HG03175 (cell line): ENCODE measurements at regions not wholly inside any gene's neighbourhood (a gene's known extent, or its start where the extent isn't known, plus 50 kb on each side); places are given as distances from the start of the nearest gene placed in this dataset.
"Not testable (repeated sequence)": the region's sequence is repeated elsewhere in the genome, so short reads cannot be mapped to it uniquely, and the experiment has no call there.

Experiments used
- ATAC-seq: cut with Tn5 transposase; IDR thresholded peaks from one replicate; pipeline ENCODE4 v1.9.1; 2021; ENCODE audit warnings: mild to moderate bottlenecking, moderate library complexity; ENCODE audit not compliant: unreplicated experiment

DNA sequence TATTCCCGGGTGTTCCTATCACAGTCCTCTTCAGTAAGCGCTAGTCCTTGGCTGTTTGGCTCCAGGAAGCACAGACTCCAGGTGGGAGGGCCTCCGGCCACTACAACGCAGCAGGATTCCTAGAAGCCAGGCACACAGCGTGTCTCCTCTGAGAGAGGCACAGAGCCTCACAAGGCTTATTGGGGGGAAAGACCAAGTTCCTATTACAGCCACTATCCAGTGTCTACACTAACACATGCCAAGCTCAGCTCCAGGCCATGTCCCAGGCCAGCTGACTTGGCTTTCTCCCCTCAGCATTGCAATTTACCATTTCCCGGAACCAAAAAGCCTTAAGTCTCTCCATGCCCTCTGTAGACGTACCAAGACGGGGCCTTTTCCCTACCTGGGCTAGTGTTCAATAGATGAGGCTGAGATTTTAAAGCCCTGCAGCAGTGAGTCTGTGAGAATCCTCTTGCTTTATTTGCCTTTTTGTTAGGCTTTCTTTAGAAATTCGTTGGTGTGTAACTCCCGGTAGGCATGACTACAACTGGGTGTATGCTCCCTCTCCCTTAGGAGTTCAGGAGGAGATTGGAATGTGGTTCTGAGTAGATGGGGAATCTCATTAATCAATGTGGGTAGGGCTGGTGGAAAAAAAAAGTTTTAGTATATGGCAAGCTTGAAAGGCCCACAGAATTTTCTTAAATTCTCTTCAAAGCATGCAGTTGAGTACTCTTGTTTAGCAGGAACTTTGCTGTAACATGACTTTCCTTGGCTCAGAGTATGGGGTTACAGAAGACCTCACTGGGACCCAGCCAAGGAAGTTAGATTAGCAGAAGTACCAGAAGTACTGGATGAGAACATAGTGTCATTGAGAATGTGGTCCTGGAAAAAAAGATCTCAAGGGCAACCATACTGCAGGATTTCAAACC is 84.3 kb upstream of the SLC1A3 start:
- no peak for ATAC-seq

DNA sequence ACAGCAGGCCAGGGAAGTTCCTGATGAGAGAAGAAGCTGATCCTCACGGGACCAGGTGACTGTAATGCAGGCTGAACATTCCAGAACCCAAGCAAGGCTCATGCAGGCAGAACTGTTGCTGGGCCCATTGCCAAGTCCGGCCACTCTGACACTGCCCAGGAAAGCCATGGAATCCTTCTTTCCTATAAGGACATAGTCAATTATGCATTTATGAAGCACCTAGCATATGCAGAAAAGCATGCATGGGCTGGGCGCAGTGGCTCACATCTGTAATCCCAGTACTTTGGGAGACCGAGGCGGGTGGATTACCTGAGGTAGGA is 83.7 kb upstream of the SLC1A3 start:
- ATAC-seq = no peak

DNA sequence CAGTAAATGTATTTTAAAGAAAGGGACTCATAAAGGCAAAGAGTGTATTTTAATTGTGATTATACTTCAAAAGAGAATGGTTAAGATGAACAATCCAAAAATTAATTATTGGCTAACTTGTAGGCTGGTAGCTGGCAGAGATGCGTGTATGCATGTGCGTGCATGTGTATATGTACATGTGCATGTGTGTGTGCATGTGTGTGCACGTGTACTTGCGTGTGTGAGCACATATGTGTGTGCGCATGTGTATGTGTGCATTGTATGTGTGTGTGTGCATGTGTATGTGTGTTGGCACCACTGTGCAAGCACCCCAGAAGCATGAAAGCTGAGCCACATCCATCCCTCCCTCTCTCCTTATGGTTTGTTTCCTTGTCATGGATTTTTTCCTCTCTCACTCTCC is 83.0 kb upstream of the SLC1A3 start:
- no peak for ATAC-seq

DNA sequence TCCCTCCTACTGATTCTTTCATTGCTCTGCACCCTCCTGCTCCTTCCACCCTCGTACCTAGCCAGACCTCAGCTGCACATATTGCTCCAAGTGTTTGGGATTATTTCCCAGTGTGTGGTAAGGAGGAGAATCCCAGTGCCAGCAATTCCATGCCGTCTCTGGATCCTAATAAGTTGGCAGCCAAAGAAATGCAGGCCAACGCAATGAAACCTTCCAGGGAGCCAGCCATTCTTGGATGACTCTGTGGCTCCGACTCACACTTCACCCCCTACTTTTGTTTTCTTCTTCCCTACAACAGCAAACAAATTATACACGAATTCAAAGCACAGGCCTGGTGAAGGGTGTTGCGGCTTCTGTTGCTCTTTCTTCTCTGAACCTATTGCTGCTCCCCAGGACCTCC is 82.5 kb upstream of the SLC1A3 start:
- no peak for ATAC-seq

DNA sequence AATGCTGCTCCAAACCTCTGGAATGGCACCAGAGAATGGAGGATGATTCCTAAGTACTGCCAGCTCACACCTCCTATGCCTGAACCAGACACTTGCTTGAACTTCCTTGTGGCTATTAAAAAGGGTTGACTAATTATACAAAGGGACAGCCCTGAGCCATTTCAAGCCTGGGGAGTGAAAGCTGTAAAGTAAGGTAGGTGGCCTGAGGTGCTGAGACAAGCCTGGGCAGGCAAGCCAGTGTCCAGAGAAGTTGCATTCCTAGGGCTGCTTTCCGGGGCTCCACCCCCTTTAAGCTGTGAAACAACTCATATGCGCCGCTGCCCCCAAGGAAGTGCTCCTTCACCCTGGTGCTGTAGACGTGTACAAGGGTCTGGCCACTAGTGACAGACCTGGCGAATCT is 79.9 kb upstream of the SLC1A3 start:
- ATAC-seq = no peak

DNA sequence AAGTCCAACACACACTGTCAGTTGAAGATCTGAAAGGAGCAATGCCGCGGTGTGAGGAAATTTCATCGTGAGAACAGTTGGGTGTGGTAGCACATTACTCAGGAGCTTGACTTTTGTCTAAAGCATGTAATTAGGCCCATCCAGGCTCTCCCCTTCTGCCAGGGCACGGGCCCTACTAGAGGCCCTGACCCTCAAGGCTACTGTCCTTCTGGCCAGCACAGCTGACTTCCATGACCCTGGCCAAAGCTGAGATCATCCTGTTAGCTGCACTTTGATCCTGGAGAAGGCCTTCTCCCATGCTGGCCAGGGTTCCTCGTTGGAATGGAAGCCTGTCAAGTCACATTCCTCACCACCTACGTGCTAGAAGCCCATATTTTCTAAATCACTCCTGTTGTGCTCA is 77.8 kb upstream of the SLC1A3 start:
- no peak for ATAC-seq

DNA sequence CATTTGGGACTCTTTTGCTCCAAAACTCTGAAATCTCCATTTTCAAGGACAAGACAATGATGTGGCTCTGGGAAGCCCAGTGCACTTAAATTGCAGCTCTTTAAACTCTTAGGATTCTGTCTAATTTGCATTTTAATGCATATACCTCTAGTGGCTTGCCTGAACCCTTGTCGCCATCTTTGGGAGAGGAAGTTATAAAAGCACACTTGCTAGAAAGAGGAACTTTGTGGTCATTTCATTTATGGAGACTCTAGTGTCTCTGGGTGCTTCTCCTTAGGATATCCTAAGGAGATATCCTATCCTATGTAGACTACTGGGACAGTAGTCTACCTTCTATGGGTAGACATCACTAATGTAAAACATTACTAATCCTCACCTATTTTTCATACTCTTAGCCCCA is 77.3 kb upstream of the SLC1A3 start:
- ATAC-seq = no peak

DNA sequence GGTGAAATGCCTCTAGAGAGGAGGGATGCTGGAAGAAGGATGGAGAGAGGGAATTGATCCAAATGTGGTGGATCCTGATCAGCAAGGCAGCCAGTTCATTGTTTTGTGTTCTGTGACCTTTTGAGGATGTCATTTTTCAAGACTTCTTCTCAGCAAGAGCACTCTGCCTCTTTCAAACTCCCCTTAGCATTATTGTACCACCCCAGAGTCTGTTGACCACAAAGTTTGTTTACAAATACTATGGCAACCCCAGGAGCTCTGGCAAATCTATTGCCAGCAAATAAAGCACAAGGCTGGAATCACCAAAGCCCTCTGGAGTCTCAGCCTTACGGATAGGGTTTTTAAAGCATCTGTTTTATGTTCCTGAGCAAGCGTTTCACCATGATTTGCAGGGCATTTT is 76.2 kb upstream of the SLC1A3 start:
- ATAC-seq = no peak

DNA sequence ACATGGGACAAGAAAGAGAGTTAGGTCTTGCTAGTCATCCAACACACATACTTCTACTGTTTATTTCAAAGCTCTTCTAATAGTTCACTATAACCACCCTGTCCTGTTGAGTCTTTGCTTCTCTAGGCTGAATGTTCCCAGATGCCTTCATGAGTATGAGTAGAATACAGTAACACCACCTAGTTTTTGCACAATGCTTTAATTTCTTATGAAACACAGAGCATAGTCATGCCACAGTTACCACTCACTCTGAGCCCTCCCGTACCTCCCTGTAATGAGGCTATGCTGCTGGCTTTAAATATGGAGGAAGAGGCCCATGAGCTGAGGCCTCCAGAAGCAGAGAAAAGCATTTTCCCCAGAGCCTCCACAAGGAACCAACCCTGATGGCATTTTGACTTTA is 75.0 kb upstream of the SLC1A3 start:
- no peak for ATAC-seq

DNA sequence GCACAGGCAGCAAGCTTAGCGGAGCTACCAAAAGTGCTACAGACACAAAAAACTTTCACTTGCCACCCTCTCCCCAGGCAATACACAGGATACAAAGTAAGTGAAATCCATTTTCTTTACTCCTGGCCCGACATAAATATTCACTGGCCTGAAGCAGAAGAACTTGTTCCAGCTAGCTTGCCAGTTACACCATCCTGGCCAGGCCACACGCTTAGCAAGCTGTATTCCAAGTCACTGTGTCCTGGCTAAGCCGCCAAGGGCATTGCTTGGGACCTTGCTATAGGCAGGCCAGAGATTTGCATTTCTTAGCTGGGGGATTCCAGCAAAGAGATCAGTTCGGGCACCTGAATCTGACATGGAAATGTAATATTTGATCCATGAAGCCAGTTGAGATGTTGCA is 71.0 kb upstream of the SLC1A3 start:
- ATAC-seq = no peak

DNA sequence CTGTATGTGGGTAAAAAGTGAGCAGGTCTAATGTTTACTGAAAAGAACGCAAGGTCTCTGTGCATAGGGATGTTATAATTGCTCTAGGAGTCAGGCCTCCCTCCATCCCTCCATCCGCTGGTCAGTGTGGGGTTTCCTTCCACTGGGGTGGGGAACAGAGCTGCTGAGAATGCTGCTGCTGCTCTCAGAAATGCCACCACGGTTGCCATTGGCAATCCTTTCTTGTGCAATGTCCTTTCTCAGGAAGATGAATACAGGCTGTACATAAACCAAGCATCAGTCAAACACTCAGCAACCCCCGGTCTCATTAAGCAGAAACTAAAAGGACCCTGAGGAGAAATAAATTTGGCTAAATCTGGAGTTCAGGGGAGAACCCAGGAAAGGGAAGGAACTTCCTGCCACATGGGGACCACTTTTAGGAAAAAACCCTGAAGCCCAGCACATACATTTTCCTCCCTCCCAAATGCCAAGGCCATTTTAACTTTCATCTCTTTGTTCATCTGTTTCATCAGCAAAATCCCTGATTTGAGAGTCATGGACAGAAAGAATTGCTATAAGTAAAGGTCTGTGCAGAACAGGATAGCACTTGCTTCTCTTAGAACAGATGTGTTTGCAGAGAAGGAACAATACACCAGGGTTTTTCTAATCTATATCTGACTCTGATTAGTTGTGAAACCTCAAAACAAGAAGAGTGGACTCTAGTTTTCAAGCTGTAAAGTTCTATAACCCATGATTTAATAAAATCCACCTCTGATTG is 70.4 kb upstream of the SLC1A3 start:
- no peak for ATAC-seq

DNA sequence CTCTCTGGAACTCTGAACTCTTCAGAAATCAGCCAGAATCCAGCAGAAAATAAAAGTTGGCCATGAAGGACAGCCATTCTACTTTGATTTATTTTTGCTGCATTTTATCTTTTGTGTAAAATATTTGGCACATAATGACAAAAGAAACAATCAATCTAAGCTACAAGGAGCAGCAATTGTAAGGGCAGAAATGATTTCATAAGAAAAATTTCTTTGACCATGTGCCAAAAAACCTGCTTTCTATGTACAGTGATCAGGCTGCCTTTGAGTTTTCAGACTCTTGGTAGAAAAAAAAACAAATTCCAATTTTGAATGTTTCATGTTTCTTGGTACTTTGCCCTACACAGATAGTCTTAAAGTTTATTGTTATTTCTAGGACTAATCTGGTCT is 69.8 kb upstream of the SLC1A3 start:
- ATAC-seq = no peak

DNA sequence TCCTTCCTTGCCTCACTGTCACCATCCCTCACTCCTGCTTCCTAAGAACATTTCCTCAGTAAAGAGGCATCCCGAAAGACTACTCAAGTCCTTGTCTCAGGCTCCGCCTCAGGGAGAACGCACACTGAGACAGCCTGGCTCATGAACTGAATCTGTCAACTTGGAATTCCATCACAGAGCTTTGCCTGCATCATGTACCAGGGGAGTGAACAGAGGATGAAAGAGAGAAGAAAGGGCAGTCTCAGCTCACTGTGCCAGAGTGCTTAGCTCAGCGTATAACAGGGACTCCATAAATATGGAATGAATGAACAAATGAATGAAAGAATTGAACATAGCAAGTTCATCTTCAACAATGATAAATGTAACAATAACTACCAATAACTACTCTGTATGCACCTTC is 68.7 kb upstream of the SLC1A3 start:
- no peak for ATAC-seq

DNA sequence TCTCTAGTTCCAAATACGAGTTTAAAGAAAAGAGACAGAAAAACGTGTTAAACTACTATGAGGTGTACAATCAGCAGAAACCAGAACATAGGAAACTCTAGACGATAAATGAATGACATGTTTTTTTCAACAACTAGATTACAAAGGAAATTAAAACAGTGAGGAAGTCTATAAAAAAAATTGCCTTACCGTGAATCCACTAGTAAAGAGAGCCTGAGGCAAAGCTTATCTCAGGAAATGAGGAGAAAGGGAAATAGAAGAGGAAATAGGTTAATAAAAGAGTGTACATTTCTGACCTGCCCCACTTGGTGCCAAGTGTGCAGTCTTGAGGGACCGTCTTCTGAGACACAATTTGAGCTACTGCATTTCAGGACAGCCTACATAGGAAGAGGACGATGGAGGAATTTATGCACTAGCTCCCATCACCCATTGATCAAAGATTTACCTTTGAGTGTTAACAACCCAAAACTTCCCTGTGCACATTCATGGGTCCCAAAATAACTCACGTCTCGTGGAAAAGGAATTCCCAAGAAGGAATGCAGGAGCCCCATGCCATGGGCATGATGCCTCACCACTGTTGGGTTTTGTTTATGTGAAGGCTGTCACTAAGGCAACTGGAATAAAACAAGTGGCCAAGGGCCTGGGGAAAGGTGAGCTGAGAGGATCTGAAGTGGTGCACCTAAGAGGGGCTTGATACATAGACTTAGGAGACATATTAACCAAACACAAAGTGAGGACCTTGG is 53.6 kb upstream of the SLC1A3 start:
- no peak for ATAC-seq

DNA sequence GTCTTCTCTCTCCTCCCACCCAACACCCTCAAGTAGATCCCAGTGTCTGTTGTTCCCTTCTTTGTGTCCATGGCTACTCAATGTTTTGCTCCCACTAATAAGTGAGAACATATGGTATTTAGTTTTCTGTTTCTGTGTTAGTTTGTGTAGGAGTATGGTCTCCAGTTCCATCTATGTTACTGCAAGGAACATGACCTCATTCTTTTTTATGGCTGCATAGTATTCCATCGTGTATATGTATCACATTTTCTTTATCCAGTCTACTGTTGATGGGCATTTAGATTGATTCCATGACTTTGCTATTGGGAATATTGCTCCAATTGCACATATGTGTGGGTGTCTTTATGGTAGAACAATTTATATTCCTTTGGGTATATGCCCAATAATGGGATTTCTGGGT is 51.4 kb upstream of the SLC1A3 start:
- not testable (repeated sequence) for ATAC-seq
